Stimulated activated effector memory CD8-positive, alpha-beta T cell treated with anti-CD3 and anti-CD28 coated beads, Interleukin-12 subunit alpha, Interleukin-12 subunit beta, amount 100 ng/mL, for 72 hours (primary cell): ENCODE measurements at regions not wholly inside any gene's neighbourhood (a gene's known extent, or its start where the extent isn't known, plus 50 kb on each side); places are given as distances from the start of the nearest gene placed in this dataset.
"Not testable (repeated sequence)": the region's sequence is repeated elsewhere in the genome, so short reads cannot be mapped to it uniquely, and the experiment has no call there.

ENCODE experiments used
- ATAC-seq: fragments of 150-1000 bp; cut with Tn5 transposase; 2 replicates; pipeline ENCODE4 v1.10.0; 2021
- DNase-seq, 2 donors: peaks; one replicate each; pipeline ENCODE4 v3.0.0; 2021 to 2022; ENCODE audit warnings: low spot score in 2 of 2
- H3K27ac Mint-ChIP-seq: one replicate; pipeline ENCODE4 v1.8.0; 2022; ENCODE audit warnings: mild to moderate bottlenecking, mixed read lengths
- H3K36me3 Mint-ChIP-seq: one replicate; pipeline ENCODE4 v1.8.0; 2022; ENCODE audit warnings: mild to moderate bottlenecking, mixed read lengths
- H3K4me1 Mint-ChIP-seq: one replicate; pipeline ENCODE4 v1.8.0; 2022; ENCODE audit warnings: mixed read lengths
- H3K4me3 Mint-ChIP-seq: one replicate; pipeline ENCODE4 v1.8.0; 2022; ENCODE audit warnings: mild to moderate bottlenecking, mixed read lengths
- H3K9me3 Mint-ChIP-seq: one replicate; pipeline ENCODE4 v1.8.0; 2022; ENCODE audit warnings: mixed read lengths

GRCh38 chr6:121633309-121633708 lies 197.9 kb downstream of the GJA1 start:
- no peak overlapping the region for H3K4me3 Mint-ChIP-seq
- no peak for DNase-seq
- peaks cover 8% of the 10 kb centered on the region for H3K9me3 Mint-ChIP-seq
- H3K36me3 Mint-ChIP-seq: no peaks in the 10 kb centered on the region
- no peak overlapping the region for H3K27ac Mint-ChIP-seq
- no peak for ATAC-seq
- H3K4me1 Mint-ChIP-seq: no peaks in the 10 kb centered on the region

DNA sequence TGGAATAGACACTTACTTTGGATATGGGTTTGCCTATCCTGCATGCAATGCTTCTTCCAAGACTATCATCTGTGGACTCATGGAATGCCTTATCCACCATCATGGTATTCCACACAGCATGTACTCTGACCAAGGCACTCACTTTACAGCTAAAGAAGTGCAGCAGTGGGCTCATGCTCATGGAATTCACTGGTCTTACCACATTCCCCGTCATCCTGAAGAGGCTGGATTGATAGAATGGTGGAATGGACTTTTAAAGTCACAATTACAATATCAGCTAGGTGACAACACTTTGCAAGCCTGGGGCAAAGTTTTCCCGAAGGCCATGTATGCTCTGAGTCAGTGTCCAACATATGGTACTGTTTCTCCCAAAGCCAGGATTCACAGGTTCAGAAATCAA lies 199.1 kb downstream of the GJA1 start:
- H3K4me1 Mint-ChIP-seq, H3K4me3 Mint-ChIP-seq, H3K9me3 Mint-ChIP-seq, DNase-seq, H3K27ac Mint-ChIP-seq, H3K36me3 Mint-ChIP-seq, ATAC-seq: not testable (repeated sequence)

DNA sequence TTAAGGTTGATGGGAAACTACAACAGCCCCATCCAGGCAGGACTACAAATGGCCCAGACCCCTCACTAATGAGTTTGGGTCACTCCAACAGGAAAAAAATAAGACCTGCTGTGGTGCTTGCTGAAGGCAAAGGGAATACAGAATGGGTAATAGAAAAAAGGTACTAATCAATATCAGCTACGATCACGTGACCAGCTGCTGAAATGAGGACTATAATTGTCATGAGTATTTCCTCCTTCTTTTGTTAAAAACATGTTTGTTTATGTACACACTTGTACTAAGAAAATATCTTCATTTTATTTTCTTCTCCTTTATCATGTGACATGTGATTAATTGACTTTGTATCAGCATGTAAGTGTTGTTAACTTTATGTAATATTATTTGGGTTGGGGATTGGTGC lies 199.9 kb downstream of the GJA1 start:
- Mint-ChIP-seq H3K36me3 (no peaks in the 10 kb centered on the region), H3K4me1 (no peaks in the 10 kb centered on the region), H3K4me3 (no peak overlapping the region), H3K9me3 (peaks cover 8% of the 10 kb centered on the region), H3K27ac (no peak overlapping the region)
- no peak for DNase-seq
- no peak for ATAC-seq

- not testable (repeated sequence) for H3K4me1 Mint-ChIP-seq, DNase-seq, ATAC-seq, H3K9me3 Mint-ChIP-seq, H3K36me3 Mint-ChIP-seq, H3K27ac Mint-ChIP-seq, H3K4me3 Mint-ChIP-seq
Measured at GRCh38 chr6:121636217-121636616, 200.8 kb downstream of the GJA1 start.

DNA sequence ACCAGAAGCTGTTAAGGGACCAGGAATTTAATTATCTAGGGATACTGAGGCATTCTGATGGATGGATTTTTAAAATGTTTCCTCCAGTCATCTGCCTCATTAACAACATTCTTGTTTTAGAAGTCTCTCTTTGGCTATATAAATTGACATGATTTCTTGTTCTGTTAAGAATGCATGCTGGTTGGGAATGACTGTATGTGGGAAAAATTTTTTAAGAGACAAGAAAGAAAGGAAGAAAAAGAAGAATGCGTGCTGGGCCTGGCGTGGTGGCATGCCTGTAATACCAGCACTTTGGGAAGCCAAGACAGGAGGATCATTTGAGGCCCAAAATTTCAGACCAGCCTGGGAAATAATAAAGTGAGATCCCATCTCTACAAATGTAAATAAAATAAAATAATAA lies 203.6 kb downstream of the GJA1 start:
- no peak for DNase-seq
- H3K9me3 Mint-ChIP-seq: peaks cover 4% of the 10 kb centered on the region
- no peaks in the 10 kb centered on the region for H3K4me1 Mint-ChIP-seq
- H3K36me3 Mint-ChIP-seq: no peaks in the 10 kb centered on the region
- ATAC-seq: no peak
- H3K4me3 Mint-ChIP-seq: no peak overlapping the region
- H3K27ac Mint-ChIP-seq: no peak overlapping the region

GRCh38 chr6:121641158-121641557 lies 205.7 kb downstream of the GJA1 start:
- Mint-ChIP-seq H3K36me3 (no peaks in the 10 kb centered on the region), H3K4me3 (no peak overlapping the region), H3K9me3 (peaks cover 4% of the 10 kb centered on the region), H3K27ac (no peak overlapping the region), H3K4me1 (no peaks in the 10 kb centered on the region)
- DNase-seq (no peak), ATAC-seq (no peak)

GRCh38 chr6:121645100-121645745 lies 209.8 kb downstream of the GJA1 start:
- no peaks in the 10 kb centered on the region for H3K36me3 Mint-ChIP-seq
- H3K4me3 Mint-ChIP-seq: no peak overlapping the region
- peaks cover 2% of the 10 kb centered on the region for H3K9me3 Mint-ChIP-seq
- H3K4me1 Mint-ChIP-seq: no peaks in the 10 kb centered on the region
- ATAC-seq (peak; percentile 58), DNase-seq (no peak)
- H3K27ac Mint-ChIP-seq: no peak overlapping the region

GRCh38 chr6:121647905-121648304 lies 212.5 kb downstream of the GJA1 start:
- H3K4me1 Mint-ChIP-seq: no peaks in the 10 kb centered on the region
- DNase-seq: no peak
- peaks cover 2% of the 10 kb centered on the region for H3K9me3 Mint-ChIP-seq

DNA sequence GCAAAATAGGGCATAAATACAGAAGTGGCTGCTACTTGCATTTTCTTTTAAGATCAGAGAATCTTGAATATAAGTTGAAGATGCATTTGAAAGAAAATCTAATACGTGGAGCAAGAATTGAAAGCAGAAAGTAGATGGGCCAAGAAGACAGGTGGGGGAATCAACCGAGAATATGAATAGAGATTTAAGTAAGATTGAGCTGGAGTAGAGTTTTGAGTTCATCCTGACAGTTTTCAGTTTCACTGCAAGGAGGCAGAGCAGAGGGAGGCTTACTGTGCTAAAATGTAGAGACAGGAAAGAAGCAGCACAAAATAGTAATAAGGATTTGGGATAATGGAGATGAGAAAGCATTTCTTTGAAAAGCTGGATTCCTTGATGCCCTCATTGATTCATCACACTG lies 214.5 kb downstream of the GJA1 start:
- H3K9me3 Mint-ChIP-seq: peaks cover 2% of the 10 kb centered on the region
- H3K4me3 Mint-ChIP-seq: no peak overlapping the region
- ATAC-seq (no peak), DNase-seq (no peak)
- no peaks in the 10 kb centered on the region for H3K4me1 Mint-ChIP-seq
- H3K27ac Mint-ChIP-seq: no peak overlapping the region
- H3K36me3 Mint-ChIP-seq: no peaks in the 10 kb centered on the region

More at GRCh38 chr6:121647905-121648304, 212.5 kb downstream of the GJA1 start:
- Mint-ChIP-seq H3K4me3 (no peak overlapping the region), H3K27ac (no peak overlapping the region), H3K36me3 (no peaks in the 10 kb centered on the region)
- no peak for ATAC-seq

GRCh38 chr6:121651420-121651819 lies 216.0 kb downstream of the GJA1 start:
- no peaks in the 10 kb centered on the region for H3K4me1 Mint-ChIP-seq
- no peak overlapping the region for H3K4me3 Mint-ChIP-seq
- ATAC-seq (no peak), DNase-seq (no peak)
- H3K27ac Mint-ChIP-seq: no peak overlapping the region
- H3K9me3 Mint-ChIP-seq: peaks cover 5% of the 10 kb centered on the region
- H3K36me3 Mint-ChIP-seq: no peaks in the 10 kb centered on the region

DNA sequence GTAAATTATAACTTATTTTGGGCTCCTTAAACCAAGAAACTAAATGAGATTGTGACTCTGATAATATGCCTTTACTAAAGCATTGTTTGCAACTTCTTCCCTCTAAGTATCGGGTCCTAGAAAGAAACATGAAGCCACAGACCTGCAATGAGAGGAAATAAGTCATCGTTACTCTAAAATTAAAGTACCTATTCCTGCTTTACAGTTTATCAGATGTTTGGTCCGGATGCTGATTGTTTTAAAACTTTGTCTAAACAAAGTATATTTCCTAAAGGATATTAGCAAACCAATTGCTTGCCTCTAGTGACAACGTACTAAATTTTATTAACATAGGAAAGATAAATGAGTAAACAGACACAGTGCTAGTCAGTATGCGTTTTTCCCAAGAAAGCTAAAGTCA lies 216.8 kb downstream of the GJA1 start:
- ATAC-seq (no peak), DNase-seq (no peak)
- Mint-ChIP-seq H3K4me1 (no peaks in the 10 kb centered on the region), H3K4me3 (no peak overlapping the region), H3K27ac (no peak overlapping the region), H3K9me3 (peaks cover 8% of the 10 kb centered on the region), H3K36me3 (no peaks in the 10 kb centered on the region)

- no peak overlapping the region for H3K27ac Mint-ChIP-seq
- no peaks in the 10 kb centered on the region for H3K4me1 Mint-ChIP-seq
Measured at GRCh38 chr6:121652726-121653623, 217.5 kb downstream of the GJA1 start.

GRCh38 chr6:121653624-121654008 lies 218.2 kb downstream of the GJA1 start:
- peaks cover 8% of the 10 kb centered on the region for H3K9me3 Mint-ChIP-seq
- no peak for DNase-seq

More at GRCh38 chr6:121652726-121653623, 217.5 kb downstream of the GJA1 start:
- Mint-ChIP-seq H3K36me3 (no peaks in the 10 kb centered on the region), H3K9me3 (peaks cover 8% of the 10 kb centered on the region), H3K4me3 (no peak overlapping the region)
- ATAC-seq (no peak), DNase-seq (no peak)

GRCh38 chr6:121657972-121658371 lies 222.5 kb downstream of the GJA1 start:
- H3K4me1 Mint-ChIP-seq: no peaks in the 10 kb centered on the region
- DNase-seq: no peak
- H3K27ac Mint-ChIP-seq: no peak overlapping the region
- H3K36me3 Mint-ChIP-seq: no peaks in the 10 kb centered on the region
- no peak overlapping the region for H3K4me3 Mint-ChIP-seq
- ATAC-seq: no peak
- peaks cover 5% of the 10 kb centered on the region for H3K9me3 Mint-ChIP-seq

More at GRCh38 chr6:121653624-121654008, 218.2 kb downstream of the GJA1 start:
- Mint-ChIP-seq H3K36me3 (no peaks in the 10 kb centered on the region), H3K27ac (no peak overlapping the region), H3K4me1 (no peaks in the 10 kb centered on the region), H3K4me3 (no peak overlapping the region)
- ATAC-seq: no peak

GRCh38 chr6:121660277-121660676 lies 224.8 kb downstream of the GJA1 start:
- Mint-ChIP-seq H3K4me3 (no peak overlapping the region), H3K4me1 (no peaks in the 10 kb centered on the region), H3K36me3 (no peaks in the 10 kb centered on the region), H3K9me3 (peaks cover 9% of the 10 kb centered on the region), H3K27ac (no peak overlapping the region)
- no peak for DNase-seq
- no peak for ATAC-seq

GRCh38 chr6:121663292-121663810 lies 227.9 kb downstream of the GJA1 start:
- no peak for DNase-seq
- no peaks in the 10 kb centered on the region for H3K4me1 Mint-ChIP-seq
- no peaks in the 10 kb centered on the region for H3K36me3 Mint-ChIP-seq
- H3K27ac Mint-ChIP-seq: no peak overlapping the region
- peaks cover 9% of the 10 kb centered on the region for H3K9me3 Mint-ChIP-seq
- H3K4me3 Mint-ChIP-seq: no peak overlapping the region
- ATAC-seq: no peak
